Hepatocyte (in vitro differentiated cells): ENCODE measurements at regions not wholly inside any gene's neighbourhood (a gene's known extent, or its start where the extent isn't known, plus 50 kb on each side); places are given as distances from the start of the nearest gene placed in this dataset.
A peak's percentile ranks its signal among the peaks of the same experiment; 100 is the strongest.

Experiments used
- DNase-seq: peaks from one replicate; pipeline ENCODE4 v3.0.0-alpha.2; 2016; ENCODE audit warnings: low spot score
- H2AFZ ChIP-seq: fragments of 200-600 bp; sonication (generic); 2 replicates; pipeline ENCODE4 v1.6.0; 2016; ENCODE audit warnings: antibody characterized with exemption, mild to moderate bottlenecking
- H3K27ac ChIP-seq: fragments of 200-600 bp; sonication (generic); 2 replicates; pipeline ENCODE4 v1.5.1; 2016; ENCODE audit warnings: mild to moderate bottlenecking
- H3K27me3 ChIP-seq: fragments of 200-600 bp; sonication (generic); 2 replicates; pipeline ENCODE4 v1.6.1; 2016
- H3K36me3 ChIP-seq: fragments of 200-600 bp; sonication (generic); replicated peaks from 2 replicates; pipeline ENCODE4 v1.5.1; 2016; ENCODE audit warnings: low read depth; ENCODE audit not compliant: insufficient read depth
- H3K4me1 ChIP-seq: fragments of 200-600 bp; sonication (generic); 2 replicates; pipeline ENCODE4 v1.5.1; 2016; ENCODE audit warnings: mild to moderate bottlenecking, moderate library complexity; ENCODE audit not compliant: insufficient read depth
- H3K4me2 ChIP-seq: fragments of 200-600 bp; sonication (generic); 2 replicates; pipeline ENCODE4 v1.6.0; 2016
- H3K4me3 ChIP-seq: fragments of 200-600 bp; sonication (generic); 2 replicates; pipeline ENCODE4 v1.5.1; 2016; ENCODE audit warnings: mild to moderate bottlenecking
- H3K79me2 ChIP-seq: fragments of 200-600 bp; sonication (generic); 2 replicates; pipeline ENCODE4 v1.6.0; 2017; ENCODE audit warnings: mild to moderate bottlenecking
- H3K9me2 ChIP-seq: fragments of 200-600 bp; sonication (generic); replicated peaks from 2 replicates; pipeline ENCODE4 v1.6.0; 2017; ENCODE audit warnings: mild to moderate bottlenecking; ENCODE audit not compliant: insufficient read depth
- H3K9me3 ChIP-seq: fragments of 200-600 bp; sonication (generic); 2 replicates; pipeline ENCODE4 v1.5.1; 2016; ENCODE audit warnings: low read depth, mild to moderate bottlenecking
- H4K20me1 ChIP-seq: fragments of 200-600 bp; sonication (generic); 2 replicates; pipeline ENCODE4 v1.6.0; 2016; ENCODE audit warnings: mild to moderate bottlenecking; ENCODE audit not compliant: insufficient read depth, poor library complexity, severe bottlenecking
- EZH2 ChIP-seq: fragments of 200-600 bp; sonication (generic); IDR thresholded peaks from 2 replicates; pipeline ENCODE4 v1.6.1; 2016; ENCODE audit warnings: antibody characterized with exemption, mild to moderate bottlenecking, borderline replicate concordance
- EZH2phosphoT487 ChIP-seq: fragments of 200-600 bp; sonication (generic); IDR thresholded peaks from one replicate; pipeline ENCODE4 v1.6.1; 2018; ENCODE audit warnings: antibody characterized with exemption, mild to moderate bottlenecking, low read depth, moderate library complexity; ENCODE audit not compliant: unreplicated experiment, severe bottlenecking
- WGBS: methylation state at CpG from one replicate; pipeline ENCODE4 v1.1.6; 2016; ENCODE audit warnings: low lambda C conversion rate; ENCODE audit errors: missing lambda C conversion rate; 5-methylcytosine and 5-hydroxymethylcytosine counted together
- TF ChIP-seq, protein P1 (sequence below): fragments of 200-600 bp; sonication (generic); IDR thresholded peaks from 2 replicates; pipeline ENCODE4 v1.5.1; 2016; ENCODE audit warnings: antibody characterized with exemption, mild to moderate bottlenecking; ENCODE audit not compliant: poor library complexity

GRCh38 chr11:42764936-42765335 is 546.9 kb upstream of the API5 start:
- no peaks in the 10 kb centered on the region for H3K27me3 ChIP-seq
- no peak for TF ChIP-seq EZH2phosphoT487
- TF ChIP-seq, protein P1, sequence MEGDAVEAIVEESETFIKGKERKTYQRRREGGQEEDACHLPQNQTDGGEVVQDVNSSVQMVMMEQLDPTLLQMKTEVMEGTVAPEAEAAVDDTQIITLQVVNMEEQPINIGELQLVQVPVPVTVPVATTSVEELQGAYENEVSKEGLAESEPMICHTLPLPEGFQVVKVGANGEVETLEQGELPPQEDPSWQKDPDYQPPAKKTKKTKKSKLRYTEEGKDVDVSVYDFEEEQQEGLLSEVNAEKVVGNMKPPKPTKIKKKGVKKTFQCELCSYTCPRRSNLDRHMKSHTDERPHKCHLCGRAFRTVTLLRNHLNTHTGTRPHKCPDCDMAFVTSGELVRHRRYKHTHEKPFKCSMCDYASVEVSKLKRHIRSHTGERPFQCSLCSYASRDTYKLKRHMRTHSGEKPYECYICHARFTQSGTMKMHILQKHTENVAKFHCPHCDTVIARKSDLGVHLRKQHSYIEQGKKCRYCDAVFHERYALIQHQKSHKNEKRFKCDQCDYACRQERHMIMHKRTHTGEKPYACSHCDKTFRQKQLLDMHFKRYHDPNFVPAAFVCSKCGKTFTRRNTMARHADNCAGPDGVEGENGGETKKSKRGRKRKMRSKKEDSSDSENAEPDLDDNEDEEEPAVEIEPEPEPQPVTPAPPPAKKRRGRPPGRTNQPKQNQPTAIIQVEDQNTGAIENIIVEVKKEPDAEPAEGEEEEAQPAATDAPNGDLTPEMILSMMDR = no peak
- H3K9me3 ChIP-seq = no peaks in the 10 kb centered on the region
- no peak overlapping the region for H3K4me3 ChIP-seq
- no peak overlapping the region for H3K27ac ChIP-seq
- H3K9me2 ChIP-seq = no peaks in the 10 kb centered on the region
- no peak for DNase-seq
- no peak overlapping the region for H3K4me2 ChIP-seq
- WGBS = 92% methylated on average over 2 of the region's 2 CpGs
- H3K79me2 ChIP-seq = no peaks in the 10 kb centered on the region
- no peaks in the 10 kb centered on the region for H3K36me3 ChIP-seq
- H4K20me1 ChIP-seq = no peaks in the 10 kb centered on the region
- H3K4me1 ChIP-seq = no peaks in the 10 kb centered on the region
- H2AFZ ChIP-seq = no peak overlapping the region

GRCh38 chr11:42768576-42768975 is 543.2 kb upstream of the API5 start:
- 72% methylated on average over 2 of the region's 2 CpGs for WGBS
- no peak overlapping the region for H3K27ac ChIP-seq
- H3K4me3 ChIP-seq = no peak overlapping the region
- no peaks in the 10 kb centered on the region for H3K9me2 ChIP-seq
- TF ChIP-seq, protein P1 = no peak
- TF ChIP-seq EZH2phosphoT487 = no peak
- no peak for TF ChIP-seq EZH2
- H3K79me2 ChIP-seq = no peaks in the 10 kb centered on the region
- no peak overlapping the region for H3K4me2 ChIP-seq
- no peaks in the 10 kb centered on the region for H3K27me3 ChIP-seq
- no peak for DNase-seq
- H2AFZ ChIP-seq = no peak overlapping the region
- H3K4me1 ChIP-seq = peaks cover 3% of the 10 kb centered on the region
- no peaks in the 10 kb centered on the region for H4K20me1 ChIP-seq
- H3K36me3 ChIP-seq = no peaks in the 10 kb centered on the region
- no peaks in the 10 kb centered on the region for H3K9me3 ChIP-seq

DNA sequence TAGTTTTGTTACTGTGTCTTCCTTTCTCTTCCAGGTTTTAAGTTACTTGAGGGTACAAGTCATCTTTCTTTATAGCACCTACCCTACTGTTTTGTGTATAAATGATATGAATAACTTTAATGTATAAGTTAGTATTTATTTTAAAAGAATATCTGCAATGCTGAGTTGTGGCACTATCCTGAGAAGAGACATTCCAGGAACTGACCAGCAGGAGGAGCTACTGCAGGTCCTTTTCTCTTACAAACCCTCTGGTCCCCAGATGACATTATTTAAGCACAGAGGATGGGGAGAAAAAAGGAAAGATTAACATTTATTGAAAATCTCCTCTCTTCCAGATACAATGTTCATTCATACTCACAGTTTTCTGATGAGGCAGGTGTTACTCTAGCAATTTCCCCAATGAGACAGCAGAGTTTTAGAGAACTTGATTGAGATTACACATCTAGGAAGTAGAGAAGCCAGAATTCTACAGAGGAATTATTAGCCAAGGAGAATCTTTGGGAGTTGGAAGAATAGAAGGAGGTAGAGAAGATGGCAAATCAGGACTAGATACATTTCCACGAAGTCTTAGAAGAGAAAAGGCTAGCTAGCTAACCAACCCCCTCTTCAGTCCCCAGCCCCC is 541.2 kb upstream of the API5 start:
- no peaks in the 10 kb centered on the region for H3K27me3 ChIP-seq
- no peak overlapping the region for H2AFZ ChIP-seq
- H3K4me1 ChIP-seq = peaks cover 3% of the 10 kb centered on the region
- TF ChIP-seq, protein P1 = peak; percentile 84
- TF ChIP-seq EZH2phosphoT487 = no peak
- H3K27ac ChIP-seq = no peak overlapping the region
- H3K9me3 ChIP-seq = no peaks in the 10 kb centered on the region
- H3K4me2 ChIP-seq = no peak overlapping the region
- no peaks in the 10 kb centered on the region for H3K36me3 ChIP-seq
- peak; percentile 64 for DNase-seq
- H3K4me3 ChIP-seq = no peak overlapping the region
- no peaks in the 10 kb centered on the region for H3K9me2 ChIP-seq
- H4K20me1 ChIP-seq = no peaks in the 10 kb centered on the region
- WGBS = 41% methylated on average over 1 of the region's 1 CpG
- no peaks in the 10 kb centered on the region for H3K79me2 ChIP-seq

DNA sequence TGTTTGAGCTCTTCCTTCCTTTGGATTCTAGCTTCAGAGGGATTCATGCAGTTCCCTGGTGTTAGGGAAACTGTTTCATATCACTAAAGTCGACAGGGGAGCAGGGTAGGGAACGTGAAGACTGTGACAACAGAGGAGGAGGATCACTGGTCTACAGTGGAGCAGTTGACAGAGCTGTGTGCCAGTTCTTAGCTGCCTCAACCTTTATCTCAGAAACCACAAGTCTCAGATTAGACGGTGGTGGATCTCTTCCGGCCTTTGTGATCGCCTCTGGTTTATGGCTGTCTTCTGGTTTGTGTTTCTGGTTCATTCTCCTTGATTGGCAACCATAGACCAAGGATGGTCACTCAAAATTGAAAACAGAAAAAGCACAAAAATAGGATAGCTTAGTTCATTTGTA is 538.9 kb upstream of the API5 start:
- H3K9me2 ChIP-seq = no peaks in the 10 kb centered on the region
- DNase-seq = no peak
- no peaks in the 10 kb centered on the region for H3K79me2 ChIP-seq
- no peak overlapping the region for H3K4me3 ChIP-seq
- no peak overlapping the region for H3K4me2 ChIP-seq
- H3K36me3 ChIP-seq = no peaks in the 10 kb centered on the region
- TF ChIP-seq, protein P1 = no peak
- TF ChIP-seq EZH2phosphoT487 (no peak), EZH2 (no peak)
- H2AFZ ChIP-seq = peak overlapping the region; percentile 32
- no peaks in the 10 kb centered on the region for H3K27me3 ChIP-seq
- H3K27ac ChIP-seq = no peak overlapping the region
- no peaks in the 10 kb centered on the region for H3K9me3 ChIP-seq
- 33% methylated on average over 5 of the region's 5 CpGs for WGBS
- no peaks in the 10 kb centered on the region for H4K20me1 ChIP-seq
- H3K4me1 ChIP-seq = peaks cover 3% of the 10 kb centered on the region
